H1 (cell line): ENCODE measurements at regions not wholly inside any gene's neighbourhood (a gene's known extent, or its start where the extent isn't known, plus 50 kb on each side); places are given as distances from the start of the nearest gene placed in this dataset.

ENCODE experiments used
- CTCF ChIP-seq, 3 experiments: IDR thresholded peaks; 1 replicate in 2 of 3; 2 replicates in 1 of 3; pipeline versions ENCODE4 v1.5.1 to v1.6.1; 2011; ENCODE audit warnings: low read length in 3 of 3, mild to moderate bottlenecking in 3 of 3, inconsistent platforms in 2 of 3, low read depth in 1 of 3, moderate library complexity in 1 of 3; ENCODE audit not compliant: insufficient read depth in 1 of 3; ENCODE audit errors: control extremely low read depth in 1 of 3
- EGR1 ChIP-seq: IDR thresholded peaks from 2 replicates; pipeline ENCODE4 v1.6.1; 2011; ENCODE audit warnings: low read depth, low read length, borderline replicate concordance
- GABPA ChIP-seq: IDR thresholded peaks from 2 replicates; pipeline ENCODE4 v1.6.1; 2011; ENCODE audit warnings: mild to moderate bottlenecking, low read length, moderate library complexity, borderline replicate concordance; ENCODE audit not compliant: insufficient read depth
- HDAC6 ChIP-seq: IDR thresholded peaks from one replicate; pipeline ENCODE4 v1.7.1; 2012; ENCODE audit warnings: low read depth, mild to moderate bottlenecking, inconsistent platforms, low read length, moderate library complexity
- JUN ChIP-seq: IDR thresholded peaks from 2 replicates; pipeline ENCODE4 v1.6.1; 2011; ENCODE audit warnings: low read depth, mild to moderate bottlenecking, improper control_type of control experiment, low read length
- PHF8 ChIP-seq: fragments of 200-600 bp; sonication (generic); conservative IDR thresholded peaks from 2 replicates; pipeline ENCODE4 v1.7.1; 2012; ENCODE audit warnings: low read depth, mild to moderate bottlenecking, inconsistent platforms, low read length, moderate library complexity
- POLR2AphosphoS5 ChIP-seq: IDR thresholded peaks from 2 replicates; pipeline ENCODE4 v1.6.1; 2011; ENCODE audit warnings: low read depth, low read length
- SP1 ChIP-seq: IDR thresholded peaks from 2 replicates; pipeline ENCODE4 v1.6.1; 2011; ENCODE audit warnings: low read depth, low read length
- TEAD4 ChIP-seq: IDR thresholded peaks from 2 replicates; pipeline ENCODE4 v1.6.1; 2012; ENCODE audit warnings: low read depth, low read length, inconsistent platforms, mixed read lengths

- no peak for TF ChIP-seq JUN
- no peak for TF ChIP-seq SP1
- no peak for TF ChIP-seq EGR1
- TF ChIP-seq CTCF (IDR thresholded peaks at IDR 0.05; ENCODE audit: control extremely low read depth in 1 of 3, insufficient read depth in 1 of 3, low read depth in 1 of 3, low read length in 3 of 3), result no peak
- TF ChIP-seq POLR2AphosphoS5, result no peak
- no peak for TF ChIP-seq GABPA
- TF ChIP-seq PHF8, result no peak
- no peak for TF ChIP-seq HDAC6
- no peak for TF ChIP-seq TEAD4
These were observed 963.2 kb downstream of the ROBO2 start (continued) for GRCh38 chr3:78003090-78003489.
